KMS-11 (cell line): ENCODE measurements at regions not wholly inside any gene's neighbourhood (a gene's known extent, or its start where the extent isn't known, plus 50 kb on each side); places are given as distances from the start of the nearest gene placed in this dataset.

ENCODE experiments used
- H2AFZ ChIP-seq: fragments of 200-600 bp; sonication (generic); 2 replicates; pipeline ENCODE4 v1.6.1; 2016; ENCODE audit warnings: antibody characterized with exemption, mixed run types, low read depth
- H3K27ac ChIP-seq: fragments of 200-600 bp; sonication (generic); 2 replicates; pipeline ENCODE4 v1.6.1; 2016; ENCODE audit warnings: mild to moderate bottlenecking, mixed run types
- H3K27me3 ChIP-seq: fragments of 200-600 bp; sonication (generic); 2 replicates; pipeline ENCODE4 v1.6.1; 2017; ENCODE audit warnings: mild to moderate bottlenecking, low read depth, mixed run types, moderate library complexity; ENCODE audit not compliant: insufficient read depth
- H3K36me3 ChIP-seq: fragments of 200-600 bp; sonication (generic); 2 replicates; pipeline ENCODE4 v1.6.1; 2017; ENCODE audit warnings: mild to moderate bottlenecking, mixed run types; ENCODE audit not compliant: insufficient read depth
- H3K4me1 ChIP-seq: fragments of 200-600 bp; sonication (generic); 2 replicates; pipeline ENCODE4 v1.6.1; 2016; ENCODE audit warnings: mild to moderate bottlenecking, low read depth, mixed run types; ENCODE audit not compliant: poor library complexity, severe bottlenecking
- H3K4me2 ChIP-seq: fragments of 200-600 bp; sonication (generic); 2 replicates; pipeline ENCODE4 v1.7.0; 2016; ENCODE audit warnings: mild to moderate bottlenecking, mixed run types
- H3K4me3 ChIP-seq: fragments of 200-600 bp; sonication (generic); IDR thresholded peaks from 2 replicates; pipeline ENCODE4 v1.6.1; 2017; ENCODE audit warnings: low read depth, low read length, mixed read lengths; ENCODE audit not compliant: insufficient read depth
- H3K79me2 ChIP-seq: fragments of 200-600 bp; sonication (generic); 2 replicates; pipeline ENCODE4 v1.6.1; 2016; ENCODE audit warnings: low read depth, mixed run types; ENCODE audit not compliant: insufficient read depth
- H3K9ac ChIP-seq: fragments of 200-600 bp; sonication (generic); 2 replicates; pipeline ENCODE4 v1.6.1; 2016; ENCODE audit warnings: mild to moderate bottlenecking, mixed run types
- H4K20me1 ChIP-seq: fragments of 200-600 bp; sonication (generic); 2 replicates; pipeline ENCODE4 v1.6.1; 2016; ENCODE audit warnings: mild to moderate bottlenecking, mixed run types; ENCODE audit not compliant: insufficient read depth
- CTCF ChIP-seq: fragments of 200-600 bp; sonication (generic); conservative IDR thresholded peaks from 2 replicates; pipeline ENCODE4 v1.6.1; 2017; ENCODE audit warnings: low read depth, mild to moderate bottlenecking, antibody characterized with exemption, low read length, moderate library complexity, mixed read lengths

GRCh38 chr4:67380154-67380553, 165.1 kb downstream of the CENPC start:
- Histone ChIP-seq H4K20me1 (no peaks in the 10 kb centered on the region), H3K79me2 (no peaks in the 10 kb centered on the region), H3K36me3 (no peaks in the 10 kb centered on the region), H3K4me2 (no peak overlapping the region), H3K27ac (no peak overlapping the region), H3K9ac (no peak overlapping the region), H2AFZ (no peak overlapping the region), H3K4me3 (no peak overlapping the region), H3K27me3 (no peaks in the 10 kb centered on the region), H3K4me1 (no peaks in the 10 kb centered on the region)
- TF ChIP-seq CTCF: no peak

DNA sequence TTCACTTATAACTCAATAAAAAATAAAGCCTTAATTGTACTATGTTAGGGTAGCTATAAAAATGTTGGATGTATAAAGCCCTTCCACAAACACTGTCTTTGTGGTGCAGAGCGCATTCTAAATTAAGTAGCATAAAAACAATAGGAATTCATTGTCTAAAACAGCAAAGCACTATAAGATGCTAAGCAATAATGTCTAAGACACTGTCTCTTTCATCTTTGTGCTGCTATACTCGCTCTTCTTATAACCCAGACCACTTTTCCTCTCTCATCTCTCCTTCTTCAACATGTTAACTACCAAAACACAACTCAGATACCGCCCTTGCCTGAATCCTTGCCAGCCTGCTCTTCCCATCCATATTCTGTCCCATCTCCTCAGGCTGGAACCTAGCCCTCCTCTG, 170.0 kb downstream of the CENPC start:
- Histone ChIP-seq H3K36me3 (no peaks in the 10 kb centered on the region), H3K4me2 (no peak overlapping the region), H2AFZ (no peak overlapping the region), H3K9ac (no peak overlapping the region), H4K20me1 (no peaks in the 10 kb centered on the region), H3K4me1 (no peaks in the 10 kb centered on the region), H3K27me3 (no peaks in the 10 kb centered on the region), H3K4me3 (no peak overlapping the region), H3K27ac (no peak overlapping the region), H3K79me2 (no peaks in the 10 kb centered on the region)
- no peak for TF ChIP-seq CTCF

DNA sequence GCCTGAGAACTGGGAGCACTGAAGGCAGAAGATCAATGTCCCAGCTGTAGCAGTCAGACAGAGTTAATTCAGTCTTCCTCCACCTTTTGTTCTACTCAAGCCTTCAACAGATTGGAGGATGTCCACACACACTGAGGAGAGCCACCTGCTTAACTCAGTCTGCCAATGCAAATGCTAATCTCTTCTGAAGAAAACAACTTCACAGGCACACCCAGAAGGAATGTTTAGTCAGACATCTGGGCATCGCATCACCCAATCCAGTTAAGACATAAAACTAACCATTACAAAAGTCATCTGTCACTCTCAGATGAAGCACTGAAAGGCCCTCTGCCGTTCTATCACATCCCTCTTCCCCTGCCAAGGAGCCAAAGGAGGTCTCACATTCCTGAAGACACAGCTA, 173.7 kb downstream of the CENPC start:
- Histone ChIP-seq H4K20me1 (no peaks in the 10 kb centered on the region), H3K4me3 (no peak overlapping the region), H3K9ac (no peak overlapping the region), H2AFZ (no peak overlapping the region), H3K27ac (no peak overlapping the region), H3K36me3 (no peaks in the 10 kb centered on the region), H3K79me2 (no peaks in the 10 kb centered on the region), H3K27me3 (no peaks in the 10 kb centered on the region), H3K4me1 (no peaks in the 10 kb centered on the region), H3K4me2 (no peak overlapping the region)
- TF ChIP-seq CTCF: no peak

GRCh38 chr4:67366311-67366861, 178.9 kb downstream of the CENPC start:
- H4K20me1 ChIP-seq: no peaks in the 10 kb centered on the region
- H3K27ac ChIP-seq: no peak overlapping the region

More at GRCh38 chr4:67366311-67366861, 178.9 kb downstream of the CENPC start:
- Histone ChIP-seq H3K4me3 (no peak overlapping the region), H3K9ac (no peak overlapping the region), H3K36me3 (no peaks in the 10 kb centered on the region), H3K4me2 (no peak overlapping the region), H3K27me3 (no peaks in the 10 kb centered on the region), H2AFZ (no peak overlapping the region), H3K4me1 (no peaks in the 10 kb centered on the region), H3K79me2 (no peaks in the 10 kb centered on the region)
- no peak for TF ChIP-seq CTCF
